Heart left ventricle (tissue), 13 donors: ENCODE measurements at regions not wholly inside any gene's neighbourhood (a gene's known extent, or its start where the extent isn't known, plus 50 kb on each side); places are given as distances from the start of the nearest gene placed in this dataset.

Source experiments
- CTCF ChIP-seq, 12 donors: fragments of 200-600 bp; sonication (generic) in 4 of 12; IDR thresholded peaks; one replicate each; pipeline versions ENCODE4 v1.5.0 to v1.8.0; 2018 to 2022; ENCODE audit warnings: antibody characterized with exemption in 12 of 12, mild to moderate bottlenecking in 5 of 12
- POLR2A ChIP-seq, 2 donors: fragments of 450-650 bp; IDR thresholded peaks; one replicate each; pipeline ENCODE4 v1.6.1; 2017; ENCODE audit warnings: antibody characterized with exemption in 2 of 2, mild to moderate bottlenecking in 2 of 2, moderate library complexity in 2 of 2
- donor health status: ischemic (EF 13 %, LVEDD 7.1; RV severe dilation, severe dysfunction).
- donor health status: DM: no; HTN: yes; CAD: no.
- donor health status: DM: no; HTN: no; CAD: no.
- donor health status: ischemic (EF 25% LVEDD 6.9; RV normal size, moderate dysfunction).
- donor health status: ischemic (EF 25% LVEDD 5.7; RV mildly dilated, moderate dysfunction).
- donor health status: ischemic (EF 35%, LVEDD 5.7; RV mildly dilated, moderate dysfunction).
- donor health status: nonischemic (EF 11% LVEDD 7.7; RV severe dilation, severe dysfunction).
- donor health status: DM: yes; HTN: yes; CAD: no.
- donor health status: PGD.
- donor health status: ischemic (EF 29% LVEDD 5.4; RV normal size, mild dysfunction).
- donor health status: nonischemic (EF 23%, LVEDD 6.1; RV moderate dilation, normal function).

- TF ChIP-seq CTCF (IDR thresholded peaks at IDR 0.05): no peak
- no peak for TF ChIP-seq POLR2A (IDR thresholded peaks at IDR 0.05)
These were observed 844.9 kb upstream of the SEMA6D start for GRCh38 chr15:46872286-46872980.
